Prostate gland (tissue), 2 donors: ENCODE measurements at regions not wholly inside any gene's neighbourhood (a gene's known extent, or its start where the extent isn't known, plus 50 kb on each side); places are given as distances from the start of the nearest gene placed in this dataset.

Experiments used
- POLR2AphosphoS5 ChIP-seq: sonication (generic); formaldehyde crosslinking; IDR thresholded peaks from one replicate; pipeline ENCODE4 v1.6.1; 2017; ENCODE audit warnings: antibody characterized with exemption
- TF ChIP-seq, protein P1 (sequence below), 4 experiments: fragments of 200-600 bp in 2 of 4; fragments of 450-650 bp in 2 of 4; sonication (generic) in 2 of 4; IDR thresholded peaks; 1 replicate in 3 of 4; 2 replicates in 1 of 4; pipeline ENCODE4 v1.5.1; 2016 to 2019; ENCODE audit warnings: antibody characterized with exemption in 4 of 4, mild to moderate bottlenecking in 2 of 4, moderate library complexity in 2 of 4

DNA sequence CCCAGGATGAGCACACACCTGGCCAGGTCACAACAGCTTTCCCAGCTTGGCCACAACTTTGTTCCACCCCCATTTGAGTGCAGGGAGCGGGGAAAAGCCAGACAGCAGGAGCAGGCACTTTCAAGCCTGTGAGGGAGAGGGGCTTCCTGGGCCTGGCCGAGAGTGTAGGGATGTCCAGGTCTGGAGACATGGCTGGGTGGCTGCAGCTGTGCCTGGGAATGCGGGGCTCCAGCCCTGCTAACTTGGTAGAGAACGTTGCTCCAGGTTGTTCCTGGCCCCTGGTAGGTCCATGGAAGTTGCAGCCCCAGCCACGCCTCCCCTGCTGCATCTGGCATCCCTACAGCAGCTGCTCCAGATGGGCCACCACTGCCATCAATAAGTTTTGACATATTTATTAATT lies 738.5 kb downstream of the SLC6A15 start:
- TF ChIP-seq, protein P1, sequence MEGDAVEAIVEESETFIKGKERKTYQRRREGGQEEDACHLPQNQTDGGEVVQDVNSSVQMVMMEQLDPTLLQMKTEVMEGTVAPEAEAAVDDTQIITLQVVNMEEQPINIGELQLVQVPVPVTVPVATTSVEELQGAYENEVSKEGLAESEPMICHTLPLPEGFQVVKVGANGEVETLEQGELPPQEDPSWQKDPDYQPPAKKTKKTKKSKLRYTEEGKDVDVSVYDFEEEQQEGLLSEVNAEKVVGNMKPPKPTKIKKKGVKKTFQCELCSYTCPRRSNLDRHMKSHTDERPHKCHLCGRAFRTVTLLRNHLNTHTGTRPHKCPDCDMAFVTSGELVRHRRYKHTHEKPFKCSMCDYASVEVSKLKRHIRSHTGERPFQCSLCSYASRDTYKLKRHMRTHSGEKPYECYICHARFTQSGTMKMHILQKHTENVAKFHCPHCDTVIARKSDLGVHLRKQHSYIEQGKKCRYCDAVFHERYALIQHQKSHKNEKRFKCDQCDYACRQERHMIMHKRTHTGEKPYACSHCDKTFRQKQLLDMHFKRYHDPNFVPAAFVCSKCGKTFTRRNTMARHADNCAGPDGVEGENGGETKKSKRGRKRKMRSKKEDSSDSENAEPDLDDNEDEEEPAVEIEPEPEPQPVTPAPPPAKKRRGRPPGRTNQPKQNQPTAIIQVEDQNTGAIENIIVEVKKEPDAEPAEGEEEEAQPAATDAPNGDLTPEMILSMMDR (IDR thresholded peaks at IDR 0.05) = no peak
- no peak for TF ChIP-seq POLR2AphosphoS5
